GM19240 (cell line): ENCODE measurements at regions not wholly inside any gene's neighbourhood (a gene's known extent, or its start where the extent isn't known, plus 50 kb on each side); places are given as distances from the start of the nearest gene placed in this dataset.

Experiments used
- DNase-seq: peaks from one replicate; pipeline ENCODE4 v3.0.0; 2011; ENCODE audit warnings: low spot score; ENCODE audit not compliant: insufficient read length

GRCh38 chr4:128570387-128570975 is 239.0 kb upstream of the JADE1 start:
- DNase-seq, result no peak

DNA sequence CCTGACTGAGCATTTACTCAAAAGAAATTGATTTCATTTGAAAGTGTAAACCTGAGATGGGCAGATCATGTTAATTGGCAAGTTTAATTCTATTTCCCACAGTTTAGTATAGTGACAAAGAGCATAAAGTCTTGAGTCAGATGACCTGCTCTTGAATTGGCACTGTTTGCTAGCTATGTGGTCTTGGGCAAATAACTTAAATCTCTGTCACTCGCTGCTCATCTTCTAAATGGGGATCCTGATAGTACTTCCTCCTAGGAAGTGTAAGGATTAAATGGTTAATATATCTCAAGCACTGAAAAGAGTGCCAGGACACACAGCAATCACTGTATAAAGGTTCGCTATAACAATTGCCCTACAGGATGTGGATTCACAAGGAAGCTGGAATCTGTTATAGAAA is 242.8 kb upstream of the JADE1 start:
- no peak for DNase-seq

DNA sequence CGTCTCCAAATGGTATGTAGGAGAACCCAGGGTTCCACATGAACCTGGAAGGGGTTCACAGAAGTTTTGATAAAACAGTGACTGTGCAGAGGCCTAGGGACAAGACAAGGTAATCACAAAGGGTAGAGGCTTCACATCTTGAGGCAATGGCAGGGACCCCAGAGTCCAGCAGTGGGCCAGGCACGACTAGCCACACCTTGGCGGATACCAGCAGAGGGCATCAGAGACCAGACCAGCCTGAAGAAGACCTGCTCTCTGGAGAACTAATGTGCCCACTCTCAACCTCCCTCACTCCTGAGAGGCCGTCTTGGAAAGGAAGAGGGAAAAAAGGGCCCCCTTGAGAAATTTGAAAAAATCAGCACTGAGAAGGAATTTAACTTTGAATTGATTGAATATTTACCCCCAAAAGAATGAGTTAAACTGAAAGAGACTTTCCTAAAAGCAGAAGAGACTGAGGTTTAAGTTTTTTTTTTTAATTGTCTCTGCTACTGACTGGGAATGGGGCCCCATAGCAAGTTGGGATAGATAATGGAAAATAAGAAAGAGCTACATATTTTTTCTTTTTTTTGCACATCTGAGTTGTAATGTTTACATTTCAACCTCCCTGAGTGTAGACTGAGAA is 243.8 kb upstream of the JADE1 start:
- DNase-seq, result no peak

GRCh38 chr4:128565054-128565453 is 244.4 kb upstream of the JADE1 start:
- no peak for DNase-seq

GRCh38 chr4:128564081-128564630 is 245.3 kb upstream of the JADE1 start:
- no peak for DNase-seq

GRCh38 chr4:128560754-128561495 is 248.6 kb upstream of the JADE1 start:
- no peak for DNase-seq

GRCh38 chr4:128558896-128559679 is 250.4 kb upstream of the JADE1 start:
- DNase-seq, result no peak

GRCh38 chr4:128556756-128557155 is 252.7 kb upstream of the JADE1 start:
- no peak for DNase-seq

- DNase-seq, result no peak
Observed at GRCh38 chr4:128553686-128554515, 255.6 kb upstream of the JADE1 start.

DNA sequence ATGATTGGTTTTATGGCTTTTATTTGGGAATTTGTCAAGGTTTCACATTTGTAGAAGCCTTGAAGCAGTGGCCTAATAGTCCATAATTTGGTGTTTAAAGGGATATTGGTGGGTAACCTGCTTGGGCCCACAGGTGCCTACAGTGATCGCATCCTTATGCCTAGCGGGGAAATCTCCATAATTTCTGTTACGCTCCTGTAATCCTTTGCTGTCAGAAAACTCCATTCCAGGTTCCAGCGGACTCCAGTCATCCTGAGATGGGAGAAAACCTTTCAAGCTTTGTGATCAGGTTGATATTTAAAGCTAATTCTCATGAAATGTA is 257.0 kb upstream of the JADE1 start:
- no peak for DNase-seq

- DNase-seq, result no peak
Observed at GRCh38 chr4:128551280-128551679, 258.2 kb upstream of the JADE1 start.

DNA sequence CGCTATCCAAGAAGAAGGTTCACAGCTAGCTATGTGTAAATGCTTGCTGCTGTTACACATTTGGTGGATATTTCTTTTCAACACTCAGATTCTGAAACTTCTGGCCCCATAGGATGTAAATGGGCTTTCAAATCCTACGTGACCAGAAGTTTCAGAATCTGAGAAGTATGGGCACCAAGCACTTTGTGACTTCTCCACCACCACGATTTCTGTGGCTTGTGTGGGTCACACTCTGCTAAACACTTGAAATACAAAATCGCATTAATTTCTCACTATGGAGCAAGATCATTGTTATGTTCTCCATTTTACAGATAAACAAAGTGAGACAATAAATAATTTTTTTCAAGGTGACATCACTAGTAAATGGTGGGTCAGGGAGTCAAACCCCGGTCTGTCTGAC is 259.4 kb upstream of the JADE1 start:
- DNase-seq, result no peak

DNA sequence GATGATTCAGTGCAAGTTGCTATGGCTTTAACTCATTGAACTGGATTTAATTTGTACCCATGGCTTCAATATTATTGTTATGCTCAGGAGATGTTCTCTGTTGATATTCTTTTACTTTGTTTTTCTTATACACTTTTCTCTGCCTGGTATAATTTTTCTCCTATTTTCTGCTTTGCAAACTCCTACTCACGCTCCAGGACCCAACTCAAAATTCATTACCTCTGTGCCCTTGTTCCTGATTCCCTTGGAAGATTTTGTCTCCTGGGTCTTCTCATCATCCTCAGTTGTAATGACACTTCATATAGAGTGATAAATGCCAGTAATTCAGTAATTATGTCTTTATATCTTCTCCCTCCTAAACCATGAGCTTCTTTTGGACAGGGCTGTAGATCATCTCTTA is 259.9 kb upstream of the JADE1 start:
- no peak for DNase-seq

DNA sequence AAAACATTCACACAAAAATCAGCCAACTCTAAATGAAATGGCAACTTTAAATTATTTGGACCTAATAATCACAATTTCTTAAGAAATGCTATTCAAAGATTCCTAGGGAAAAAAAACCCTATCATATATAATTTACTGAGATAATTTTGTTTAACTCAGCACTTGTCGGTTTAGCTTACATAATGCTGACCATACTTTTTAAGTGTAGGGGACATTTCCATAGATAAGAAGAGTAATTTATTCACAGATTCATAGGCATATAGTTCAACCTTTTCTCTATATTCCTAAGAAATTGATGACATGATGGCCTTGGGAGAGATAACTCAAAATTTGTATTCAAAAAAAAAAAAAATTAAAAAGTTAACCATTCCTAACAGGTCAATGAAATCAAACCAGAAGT is 260.8 kb upstream of the PGRMC2 start:
- no peak for DNase-seq

GRCh38 chr4:128544272-128544671 is 256.7 kb upstream of the PGRMC2 start:
- no peak for DNase-seq

GRCh38 chr4:128543696-128544095 is 256.1 kb upstream of the PGRMC2 start:
- DNase-seq, result no peak

GRCh38 chr4:128542047-128542446 is 254.4 kb upstream of the PGRMC2 start:
- DNase-seq, result no peak

DNA sequence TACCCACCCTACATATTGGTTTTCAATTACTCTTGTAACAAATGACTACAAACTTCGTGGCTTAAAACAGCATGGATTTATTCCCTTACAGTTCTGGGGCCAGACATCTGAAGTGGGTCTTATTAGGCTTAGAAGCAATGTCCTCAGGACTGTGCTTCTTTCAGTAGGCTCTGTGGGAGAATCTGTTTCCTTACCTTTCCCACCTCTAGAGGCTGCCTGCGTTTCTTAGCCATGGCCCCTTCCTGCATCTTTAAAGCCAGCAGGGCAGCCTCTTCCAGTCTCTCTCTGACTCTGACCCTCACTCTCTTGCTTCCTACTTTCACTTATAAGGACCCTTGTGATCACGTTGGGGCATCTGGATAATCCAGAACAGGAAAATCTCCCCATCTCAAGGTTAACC is 252.5 kb upstream of the PGRMC2 start:
- DNase-seq, result no peak

- no peak for DNase-seq
Observed at GRCh38 chr4:128538111-128538882, 250.7 kb upstream of the PGRMC2 start.

DNA sequence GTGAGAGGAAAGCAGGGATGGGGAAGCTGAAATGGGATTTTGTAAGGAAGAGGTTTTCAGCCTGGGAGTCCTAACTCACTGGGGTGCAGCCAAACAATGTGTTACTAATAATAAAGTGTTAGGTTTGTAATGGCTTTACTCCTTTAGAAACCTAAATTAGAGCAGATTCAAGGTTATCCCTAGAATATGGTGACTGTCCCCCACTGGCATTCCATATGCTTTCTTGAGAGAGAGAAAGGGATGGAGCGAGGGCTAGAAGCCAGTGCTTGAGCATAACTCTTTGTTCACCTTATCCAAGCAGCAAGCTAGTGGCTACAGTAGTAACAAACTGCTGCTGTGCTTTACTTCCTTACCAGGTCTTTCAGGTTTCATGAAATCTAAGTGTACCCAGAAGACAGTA is 249.1 kb upstream of the PGRMC2 start:
- no peak for DNase-seq
